Cardiac muscle cell (in vitro differentiated cells and primary cell): ENCODE measurements at regions not wholly inside any gene's neighbourhood (a gene's known extent, or its start where the extent isn't known, plus 50 kb on each side); places are given as distances from the start of the nearest gene placed in this dataset.

Experiments
- DNase-seq, 2 donors: peaks; one replicate each; pipeline versions ENCODE4 v3.0.0 to v3.0.0-alpha.2; 2010 to 2017; ENCODE audit warnings: low read depth in 1 of 2, low spot score in 1 of 2
- H3K27ac ChIP-seq: fragments of 200-600 bp; sonication (generic); 2 replicates; pipeline ENCODE4 v1.5.1; 2016
- H3K27me3 ChIP-seq: fragments of 200-600 bp; sonication (generic); 2 replicates; pipeline ENCODE4 v1.6.0; 2016; ENCODE audit warnings: control low read depth
- H3K36me3 ChIP-seq: fragments of 200-600 bp; sonication (generic); 2 replicates; pipeline ENCODE4 v1.5.1; 2016; ENCODE audit warnings: control low read depth
- H3K4me1 ChIP-seq: fragments of 200-600 bp; sonication (generic); 2 replicates; pipeline ENCODE4 v1.8.1; 2017; ENCODE audit warnings: low read depth, mild to moderate bottlenecking, mixed run types
- H3K4me3 ChIP-seq: fragments of 200-600 bp; sonication (generic); 2 replicates; pipeline ENCODE4 v1.5.1; 2016; ENCODE audit warnings: mild to moderate bottlenecking
- H3K9me3 ChIP-seq: fragments of 200-600 bp; sonication (generic); 2 replicates; pipeline ENCODE4 v1.5.1; 2017; ENCODE audit warnings: low read depth, mild to moderate bottlenecking, control low read depth
- TF ChIP-seq, protein P1 (sequence below): IDR thresholded peaks from 2 replicates; pipeline ENCODE4 v1.5.1; 2012; ENCODE audit warnings: low read depth, mild to moderate bottlenecking, low read length

- TF ChIP-seq, protein P1, sequence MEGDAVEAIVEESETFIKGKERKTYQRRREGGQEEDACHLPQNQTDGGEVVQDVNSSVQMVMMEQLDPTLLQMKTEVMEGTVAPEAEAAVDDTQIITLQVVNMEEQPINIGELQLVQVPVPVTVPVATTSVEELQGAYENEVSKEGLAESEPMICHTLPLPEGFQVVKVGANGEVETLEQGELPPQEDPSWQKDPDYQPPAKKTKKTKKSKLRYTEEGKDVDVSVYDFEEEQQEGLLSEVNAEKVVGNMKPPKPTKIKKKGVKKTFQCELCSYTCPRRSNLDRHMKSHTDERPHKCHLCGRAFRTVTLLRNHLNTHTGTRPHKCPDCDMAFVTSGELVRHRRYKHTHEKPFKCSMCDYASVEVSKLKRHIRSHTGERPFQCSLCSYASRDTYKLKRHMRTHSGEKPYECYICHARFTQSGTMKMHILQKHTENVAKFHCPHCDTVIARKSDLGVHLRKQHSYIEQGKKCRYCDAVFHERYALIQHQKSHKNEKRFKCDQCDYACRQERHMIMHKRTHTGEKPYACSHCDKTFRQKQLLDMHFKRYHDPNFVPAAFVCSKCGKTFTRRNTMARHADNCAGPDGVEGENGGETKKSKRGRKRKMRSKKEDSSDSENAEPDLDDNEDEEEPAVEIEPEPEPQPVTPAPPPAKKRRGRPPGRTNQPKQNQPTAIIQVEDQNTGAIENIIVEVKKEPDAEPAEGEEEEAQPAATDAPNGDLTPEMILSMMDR: no peak
- H3K27ac ChIP-seq: no peak overlapping the region
- no peaks in the 10 kb centered on the region for H3K36me3 ChIP-seq
- no peak for DNase-seq
- H3K27me3 ChIP-seq: no peaks in the 10 kb centered on the region
- H3K4me3 ChIP-seq: no peak overlapping the region
- no peaks in the 10 kb centered on the region for H3K4me1 ChIP-seq
- H3K9me3 ChIP-seq: no peaks in the 10 kb centered on the region
These were observed 1322.5 kb downstream of the FSCB start for GRCh38 chr14:43184540-43184939.

GRCh38 chr14:43183916-43184315 is 1323.2 kb downstream of the FSCB start:
- Histone ChIP-seq H3K4me1 (no peaks in the 10 kb centered on the region), H3K36me3 (no peaks in the 10 kb centered on the region), H3K9me3 (no peaks in the 10 kb centered on the region), H3K27me3 (no peaks in the 10 kb centered on the region), H3K27ac (no peak overlapping the region), H3K4me3 (no peak overlapping the region)
- DNase-seq: no peak
- TF ChIP-seq, protein P1: no peak

DNA sequence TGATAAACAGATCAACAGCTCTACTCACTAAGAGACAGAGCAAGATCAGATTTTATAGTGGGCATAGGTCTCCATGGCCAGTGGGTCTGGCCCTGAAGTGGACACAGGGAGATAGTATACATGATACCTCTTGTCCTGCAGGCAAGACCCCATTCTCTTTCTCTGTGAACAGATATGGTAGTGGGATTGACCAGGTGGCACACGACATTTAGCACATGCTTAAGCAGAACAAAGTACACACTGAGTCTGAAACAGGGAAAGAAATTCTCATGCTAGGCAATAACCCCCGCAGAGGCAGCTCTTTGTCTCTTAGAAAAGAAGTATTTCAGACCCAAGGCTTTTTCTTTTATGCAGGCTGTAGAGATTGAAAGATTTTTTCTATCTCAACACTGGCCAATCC is 1331.2 kb downstream of the FSCB start:
- TF ChIP-seq, protein P1: no peak
- Histone ChIP-seq H3K27me3 (no peaks in the 10 kb centered on the region), H3K9me3 (no peaks in the 10 kb centered on the region), H3K4me3 (no peak overlapping the region), H3K4me1 (no peaks in the 10 kb centered on the region), H3K27ac (no peak overlapping the region), H3K36me3 (no peaks in the 10 kb centered on the region)
- DNase-seq: no peak

GRCh38 chr14:43172899-43173548 is 1334.1 kb downstream of the FSCB start:
- Histone ChIP-seq H3K9me3 (no peaks in the 10 kb centered on the region), H3K27ac (no peak overlapping the region), H3K27me3 (no peaks in the 10 kb centered on the region), H3K4me1 (no peaks in the 10 kb centered on the region), H3K36me3 (no peaks in the 10 kb centered on the region), H3K4me3 (no peak overlapping the region)
- TF ChIP-seq, protein P1: no peak
- DNase-seq: no peak

DNA sequence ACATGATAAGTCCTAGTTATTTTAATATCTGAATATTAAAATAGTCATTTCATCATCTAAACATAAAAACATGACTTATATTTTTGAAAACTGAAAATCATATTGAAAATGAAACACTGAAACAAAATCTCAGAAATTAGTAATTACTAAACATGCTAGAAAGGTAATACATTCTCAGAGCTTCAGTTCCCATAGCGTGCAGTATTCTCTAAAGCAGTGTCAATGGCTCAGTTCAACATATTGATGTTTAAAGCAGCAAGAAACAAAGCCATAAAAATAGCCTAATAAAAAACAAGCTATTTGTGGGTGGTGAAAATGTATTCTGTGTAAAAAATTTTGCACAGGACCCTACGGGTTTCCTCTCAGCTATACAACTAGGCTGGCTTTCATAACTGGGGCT is 1337.4 kb downstream of the FSCB start:
- Histone ChIP-seq H3K27me3 (no peaks in the 10 kb centered on the region), H3K4me3 (no peak overlapping the region), H3K36me3 (no peaks in the 10 kb centered on the region), H3K27ac (no peak overlapping the region), H3K9me3 (no peaks in the 10 kb centered on the region), H3K4me1 (no peaks in the 10 kb centered on the region)
- TF ChIP-seq, protein P1: no peak
- DNase-seq: no peak
